GM23338 (cell line): ENCODE measurements at regions not wholly inside any gene's neighbourhood (a gene's known extent, or its start where the extent isn't known, plus 50 kb on each side); places are given as distances from the start of the nearest gene placed in this dataset.

Experiments
- ATAC-seq: fragments of 200-7000 bp; cut with Tn5 transposase; 3 replicates; pipeline ENCODE4 v1.9.1; 2020
- DNase-seq: peaks from one replicate; pipeline ENCODE4 v3.0.0-alpha.2; 2015; ENCODE audit warnings: low spot score
- H2AFZ ChIP-seq: fragments of 200-600 bp; sonication (generic); 2 replicates; pipeline ENCODE4 v1.8.0; 2016; ENCODE audit warnings: antibody characterized with exemption, mild to moderate bottlenecking, moderate library complexity
- H3F3A ChIP-seq: fragments of 200-600 bp; sonication (generic); replicated peaks from 2 replicates; pipeline ENCODE4 v1.8.0; 2017; ENCODE audit warnings: antibody characterized with exemption, mixed run types, low read depth
- H3K27ac ChIP-seq: fragments of 200-600 bp; sonication (generic); 2 replicates; pipeline ENCODE4 v1.6.1; 2016; ENCODE audit warnings: low read depth
- H3K27me3 ChIP-seq: fragments of 200-600 bp; sonication (generic); 2 replicates; pipeline ENCODE4 v1.8.0; 2016; ENCODE audit warnings: mild to moderate bottlenecking, mixed run types, moderate library complexity; ENCODE audit not compliant: insufficient read depth
- H3K36me3 ChIP-seq: fragments of 200-600 bp; sonication (generic); 2 replicates; pipeline ENCODE4 v1.8.0; 2016; ENCODE audit warnings: mild to moderate bottlenecking; ENCODE audit not compliant: insufficient read depth
- H3K4me1 ChIP-seq: fragments of 200-600 bp; sonication (generic); 2 replicates; pipeline ENCODE4 v1.8.0; 2016; ENCODE audit warnings: mild to moderate bottlenecking, moderate library complexity; ENCODE audit not compliant: insufficient read depth
- H3K4me2 ChIP-seq: fragments of 200-600 bp; sonication (generic); 2 replicates; pipeline ENCODE4 v1.7.1; 2017; ENCODE audit warnings: mixed run types
- H3K4me3 ChIP-seq: fragments of 200-600 bp; sonication (generic); 2 replicates; pipeline ENCODE4 v1.6.1; 2016; ENCODE audit warnings: mixed run types
- H3K79me2 ChIP-seq: fragments of 200-600 bp; sonication (generic); replicated peaks from 2 replicates; pipeline ENCODE4 v1.8.0; 2017; ENCODE audit warnings: mild to moderate bottlenecking; ENCODE audit not compliant: insufficient read depth
- H3K9me2 ChIP-seq: fragments of 200-600 bp; sonication (generic); 2 replicates; pipeline ENCODE4 v1.8.0; 2017; ENCODE audit not compliant: insufficient read depth
- H4K20me1 ChIP-seq: fragments of 200-600 bp; sonication (generic); replicated peaks from 2 replicates; pipeline ENCODE4 v1.8.0; 2017; ENCODE audit warnings: mild to moderate bottlenecking; ENCODE audit not compliant: insufficient read depth
- H3K27ac Mint-ChIP-seq: 2 replicates; pipeline ENCODE4 v1.8.0; 2020; ENCODE audit warnings: inconsistent platforms, mild to moderate bottlenecking, moderate library complexity, mixed read lengths
- H3K27me3 Mint-ChIP-seq: 3 replicates; pipeline ENCODE4 v1.8.0; 2022; ENCODE audit warnings: low read depth, mild to moderate bottlenecking, moderate library complexity, mixed read lengths, inconsistent platforms; ENCODE audit not compliant: insufficient read depth, poor library complexity
- H3K36me3 Mint-ChIP-seq: 3 replicates; pipeline ENCODE4 v1.8.0; 2021; ENCODE audit warnings: low read depth, mild to moderate bottlenecking, inconsistent platforms, moderate library complexity, mixed read lengths
- H3K4me1 Mint-ChIP-seq: 3 replicates; pipeline ENCODE4 v1.8.0; 2020; ENCODE audit warnings: mild to moderate bottlenecking, inconsistent platforms, mixed read lengths
- H3K4me3 Mint-ChIP-seq: 3 replicates; pipeline ENCODE4 v1.8.0; 2021; ENCODE audit warnings: moderate library complexity, mild to moderate bottlenecking, inconsistent platforms, mixed read lengths
- H3K9me3 Mint-ChIP-seq: 3 replicates; pipeline ENCODE4 v1.8.0; 2020; ENCODE audit warnings: moderate library complexity, mild to moderate bottlenecking, inconsistent platforms, mixed read lengths
- CREB1 ChIP-seq: fragments of 250-450 bp; sonication (Bioruptor Pico); IDR thresholded peaks from 2 replicates; pipeline ENCODE4 v1.5.0; 2020; ENCODE audit warnings: low read depth, mild to moderate bottlenecking, moderate library complexity
- CTCF ChIP-seq, 2 experiments: fragments of 200-600 bp in 1 of 2; sonication (generic) in 1 of 2; conservative IDR thresholded peaks; 2 replicates each; pipeline versions ENCODE4 v1.5.1 to v1.6.1; 2016 to 2017; ENCODE audit warnings: antibody characterized with exemption in 2 of 2, low read depth in 2 of 2, mild to moderate bottlenecking in 2 of 2, moderate library complexity in 1 of 2
- ETS1 ChIP-seq: IDR thresholded peaks from 2 replicates; pipeline ENCODE4 v1.6.1; 2016; ENCODE audit warnings: antibody characterized with exemption
- EZH2 ChIP-seq: fragments of 200-600 bp; sonication (generic); IDR thresholded peaks from one replicate; pipeline ENCODE4 v1.8.0; 2017; ENCODE audit warnings: antibody characterized with exemption, mild to moderate bottlenecking, low read depth; ENCODE audit not compliant: unreplicated experiment
- EZH2phosphoT487 ChIP-seq: fragments of 200-600 bp; sonication (generic); IDR thresholded peaks from one replicate; pipeline ENCODE4 v1.8.1; 2018; ENCODE audit warnings: antibody characterized with exemption; ENCODE audit not compliant: unreplicated experiment
- JUNB ChIP-seq: IDR thresholded peaks from one replicate; pipeline ENCODE4 v1.6.1; 2016; ENCODE audit warnings: antibody characterized with exemption; ENCODE audit not compliant: unreplicated experiment
- NANOG ChIP-seq: IDR thresholded peaks from 2 replicates; pipeline ENCODE4 v1.6.1; 2016; ENCODE audit warnings: antibody characterized with exemption, borderline replicate concordance
- POLR2AphosphoS5 ChIP-seq: IDR thresholded peaks from 2 replicates; pipeline ENCODE4 v1.6.1; 2016; ENCODE audit warnings: antibody characterized with exemption, low read depth
- STAT1 ChIP-seq: IDR thresholded peaks from one replicate; pipeline ENCODE4 v1.6.1; 2016; ENCODE audit warnings: antibody characterized with exemption; ENCODE audit not compliant: unreplicated experiment
- ZNF114 ChIP-seq: fragments of 250-450 bp; sonication (Bioruptor Pico); IDR thresholded peaks from 2 replicates; pipeline ENCODE4 v1.5.0; 2020; ENCODE audit warnings: mild to moderate bottlenecking, moderate library complexity
- ZNF331 ChIP-seq: fragments of 250-450 bp; sonication (Bioruptor Pico); IDR thresholded peaks from 2 replicates; pipeline ENCODE4 v1.5.0; 2020; ENCODE audit warnings: low read depth, mild to moderate bottlenecking, moderate library complexity
- ZNF462 ChIP-seq: fragments of 250-450 bp; sonication (Bioruptor Pico); IDR thresholded peaks from 2 replicates; pipeline ENCODE4 v1.5.0; 2020; ENCODE audit warnings: mild to moderate bottlenecking, moderate library complexity

- TF ChIP-seq CTCF (conservative IDR thresholded peaks at IDR 0.05; ENCODE audit: low read depth in 2 of 2) (no peak), ETS1 (no peak), POLR2AphosphoS5 (no peak)
These were observed 157.8 kb downstream of the TNFSF13B start (continued) for GRCh38 chr13:108427355-108427754.

GRCh38 chr13:108428691-108429090, 159.2 kb downstream of the TNFSF13B start:
- Histone ChIP-seq H3K9me2 (peaks cover under 1% of the 10 kb centered on the region; the same call in 1 of the 2 replicates), H3K4me2 (no peak overlapping the region), H3K4me3 (no peak overlapping the region), H3K4me1 (no peaks in the 10 kb centered on the region), H3K27me3 (no peaks in the 10 kb centered on the region), H4K20me1 (no peaks in the 10 kb centered on the region), H3K36me3 (no peaks in the 10 kb centered on the region), H3F3A (no peaks in the 10 kb centered on the region), H3K79me2 (no peaks in the 10 kb centered on the region), H3K27ac (no peak overlapping the region), H2AFZ (no peak overlapping the region)
- Mint-ChIP-seq H3K27ac (no peak overlapping the region), H3K27me3 (no peaks in the 10 kb centered on the region), H3K4me3 (no peak overlapping the region), H3K9me3 (no peaks in the 10 kb centered on the region; the same call in 2 of the 3 replicates), H3K36me3 (no peaks in the 10 kb centered on the region), H3K4me1 (no peaks in the 10 kb centered on the region)
- ATAC-seq (no peak), DNase-seq (no peak)
- TF ChIP-seq STAT1: no peak
- no peak for TF ChIP-seq ETS1
- no peak for TF ChIP-seq POLR2AphosphoS5
- TF ChIP-seq JUNB: no peak
- TF ChIP-seq ZNF331 (CRISPR knock-in tag): no peak
- no peak for TF ChIP-seq CREB1 (CRISPR knock-in tag)
- TF ChIP-seq ZNF462: no peak
- no peak for TF ChIP-seq ZNF114
- TF ChIP-seq EZH2: no peak
- TF ChIP-seq CTCF (conservative IDR thresholded peaks at IDR 0.05; ENCODE audit: low read depth in 2 of 2): no peak
- TF ChIP-seq EZH2phosphoT487: no peak
- TF ChIP-seq NANOG: no peak
